CD4-positive, alpha-beta T cell (primary cell): ENCODE measurements at regions not wholly inside any gene's neighbourhood (a gene's known extent, or its start where the extent isn't known, plus 50 kb on each side); places are given as distances from the start of the nearest gene placed in this dataset.

Experiments used
- ATAC-seq: fragments of 200-7000 bp; cut with Tn5 transposase; one replicate; pipeline ENCODE4 v1.10.0; 2022; ENCODE audit warnings: mild to moderate bottlenecking; ENCODE audit not compliant: poor library complexity
- CTCF ChIA-PET: fragments of 350-600 bp; sonication (Branson Sonifier 250); formaldehyde crosslinking; loops from one replicate; lab custom pipeline; 2021; ENCODE audit warnings: antibody characterized with exemption, inconsistent platforms; lab: Charles Lee
- POLR2A ChIA-PET: fragments of 350-600 bp; sonication (Branson Sonifier 250); formaldehyde crosslinking; loops from one replicate; lab custom pipeline; 2021; ENCODE audit warnings: antibody characterized with exemption, inconsistent platforms; lab: Charles Lee
- DNase-seq, 14 experiments: peaks; one replicate each; pipeline ENCODE4 v3.0.0-alpha.2; 2013 to 2020; ENCODE audit warnings: mixed read lengths in 2 of 14
- H3K27ac ChIP-seq, 2 donors: one replicate each; pipeline versions ENCODE4 v1.5.1 to v1.7.0; 2013; ENCODE audit warnings: low read length in 2 of 2, low read depth in 1 of 2, mild to moderate bottlenecking in 1 of 2
- H3K27me3 ChIP-seq, 2 experiments: 1 replicate in 1 of 2; 2 replicates in 1 of 2; pipeline versions ENCODE4 v1.6.1 to v1.7.0; 2013; ENCODE audit warnings: low read length in 2 of 2, control low read depth in 1 of 2, mild to moderate bottlenecking in 1 of 2, moderate library complexity in 1 of 2; ENCODE audit not compliant: insufficient read depth in 2 of 2, control insufficient read depth in 1 of 2
- H3K36me3 ChIP-seq: one replicate; pipeline ENCODE4 v1.6.1; 2013; ENCODE audit warnings: low read length, control low read depth; ENCODE audit not compliant: insufficient read depth
- H3K4me1 ChIP-seq: one replicate; pipeline ENCODE4 v1.6.1; 2013; ENCODE audit warnings: low read length, control low read depth; ENCODE audit not compliant: insufficient read depth
- H3K4me3 ChIP-seq: one replicate; pipeline ENCODE4 v1.5.1; 2013; ENCODE audit warnings: mild to moderate bottlenecking, low read length, moderate library complexity
- H3K9me3 ChIP-seq, 2 experiments: 1 replicate in 1 of 2; 2 replicates in 1 of 2; pipeline versions ENCODE4 v1.6.1 to v1.7.0; 2013; ENCODE audit warnings: low read length in 2 of 2, mild to moderate bottlenecking in 2 of 2, control low read depth in 1 of 2, moderate library complexity in 1 of 2; ENCODE audit not compliant: control insufficient read depth in 1 of 2, insufficient read depth in 1 of 2
- H3K27ac Mint-ChIP-seq: one replicate; pipeline ENCODE4 v1.8.0; 2020; ENCODE audit warnings: mixed read lengths
- H3K27me3 Mint-ChIP-seq: one replicate; pipeline ENCODE4 v1.8.0; 2021; ENCODE audit warnings: mixed read lengths
- H3K36me3 Mint-ChIP-seq: one replicate; pipeline ENCODE4 v1.8.0; 2021; ENCODE audit warnings: low read depth, mixed read lengths
- H3K4me1 Mint-ChIP-seq: one replicate; pipeline ENCODE4 v1.8.0; 2021; ENCODE audit warnings: low read depth, mixed read lengths
- H3K4me3 Mint-ChIP-seq: one replicate; pipeline ENCODE4 v1.8.0; 2020; ENCODE audit warnings: mild to moderate bottlenecking, mixed read lengths
- H3K9me3 Mint-ChIP-seq: one replicate; pipeline ENCODE4 v1.8.0; 2020; ENCODE audit warnings: mixed read lengths
- CTCF ChIP-seq: fragments of 200-600 bp; IDR thresholded peaks from one replicate; pipeline ENCODE4 v1.8.0; 2022; ENCODE audit warnings: antibody characterized with exemption, mild to moderate bottlenecking
- intact Hi-C, 2 experiments: fragments of 100-400 bp; cut with DNase I in 1 of 2; cut with micrococcal nuclease in 1 of 2; formaldehyde crosslinking; loops; one replicate each; pipeline versions ENCODE4 v1.15.1 to v1.9.0; 2023 to 2025; cut with DNase I, micrococcal nuclease

DNA sequence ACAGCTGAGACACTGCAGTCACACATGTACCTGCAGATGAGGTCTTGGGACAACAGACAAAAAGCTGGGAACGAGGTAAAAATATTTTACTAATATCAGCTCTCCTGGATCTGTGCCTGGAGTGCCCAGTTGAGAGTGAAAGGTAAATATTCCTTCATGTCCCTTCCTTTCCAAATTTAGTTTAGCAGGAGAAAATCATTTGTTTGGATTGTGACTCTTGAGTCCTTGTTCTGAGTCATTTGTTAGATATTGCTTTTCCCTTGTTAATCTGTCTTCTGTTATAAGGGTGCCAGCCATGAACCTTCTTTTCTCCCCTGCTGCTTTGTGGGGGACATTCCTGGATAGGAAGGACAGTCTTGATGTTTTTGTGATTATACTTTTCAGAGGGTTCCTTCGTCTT is 329.2 kb downstream of the DSC3 start:
- H3K27ac Mint-ChIP-seq = no peak overlapping the region
- Histone ChIP-seq H3K9me3 (no peaks in the 10 kb centered on the region), H3K36me3 (no peaks in the 10 kb centered on the region), H3K27ac (no peak overlapping the region), H3K4me1 (no peaks in the 10 kb centered on the region), H3K4me3 (no peak overlapping the region), H3K27me3 (no peaks in the 10 kb centered on the region)
- H3K9me3 Mint-ChIP-seq = peaks cover 7% of the 10 kb centered on the region
- no peaks in the 10 kb centered on the region for H3K36me3 Mint-ChIP-seq
- H3K4me3 Mint-ChIP-seq = no peak overlapping the region
- ATAC-seq (no peak), DNase-seq (no peak)
- POLR2A ChIA-PET = no interaction called here
- CTCF ChIA-PET = no interaction called here
- H3K4me1 Mint-ChIP-seq = no peaks in the 10 kb centered on the region
- no peaks in the 10 kb centered on the region for H3K27me3 Mint-ChIP-seq
- TF ChIP-seq CTCF = no peak
- intact Hi-C loops = no loop called here

DNA sequence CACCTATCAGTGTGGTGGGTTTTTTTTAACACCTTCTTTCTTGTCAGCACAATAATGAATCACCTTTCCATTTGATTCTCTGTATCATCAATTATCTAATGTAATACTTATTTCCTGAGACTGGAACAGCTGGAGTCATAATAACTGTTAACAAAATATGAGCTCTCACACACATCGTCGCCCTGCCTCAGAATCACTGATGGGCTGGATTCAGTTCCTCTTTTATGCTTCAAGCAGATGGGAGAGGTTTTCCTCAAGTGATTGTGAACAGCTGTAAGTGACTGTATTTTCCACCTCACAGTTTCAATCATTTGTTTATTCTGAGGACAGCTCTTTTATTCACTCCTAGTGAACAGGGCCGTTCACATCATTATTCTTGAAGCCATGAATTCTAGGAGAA is 330.2 kb downstream of the DSC3 start:
- H3K27ac Mint-ChIP-seq = no peak overlapping the region
- intact Hi-C loops = no loop called here
- no peak for TF ChIP-seq CTCF
- H3K9me3 Mint-ChIP-seq = peaks cover 3% of the 10 kb centered on the region
- H3K27me3 ChIP-seq = no peaks in the 10 kb centered on the region
- no peak for ATAC-seq
- H3K36me3 ChIP-seq = no peaks in the 10 kb centered on the region
- H3K4me3 ChIP-seq = no peak overlapping the region
- H3K27me3 Mint-ChIP-seq = no peaks in the 10 kb centered on the region
- CTCF ChIA-PET = no interaction called here
- H3K27ac ChIP-seq = no peak overlapping the region
- no peak for DNase-seq
- POLR2A ChIA-PET = no interaction called here
- H3K4me1 Mint-ChIP-seq = no peaks in the 10 kb centered on the region
- H3K9me3 ChIP-seq = no peaks in the 10 kb centered on the region
- no peaks in the 10 kb centered on the region for H3K4me1 ChIP-seq
- H3K36me3 Mint-ChIP-seq = no peaks in the 10 kb centered on the region
- H3K4me3 Mint-ChIP-seq = no peak overlapping the region

GRCh38 chr18:30709595-30709994 is 332.9 kb downstream of the DSC3 start:
- H3K27me3 Mint-ChIP-seq = no peaks in the 10 kb centered on the region
- DNase-seq = no peak
- no peak for ATAC-seq
- H3K36me3 Mint-ChIP-seq = no peaks in the 10 kb centered on the region
- no peak overlapping the region for H3K27ac Mint-ChIP-seq
- Histone ChIP-seq H3K4me1 (no peaks in the 10 kb centered on the region), H3K27ac (no peak overlapping the region), H3K4me3 (no peak overlapping the region), H3K36me3 (no peaks in the 10 kb centered on the region), H3K9me3 (no peaks in the 10 kb centered on the region), H3K27me3 (no peaks in the 10 kb centered on the region)
- ChIA-PET CTCF (no interaction called here), POLR2A (no interaction called here)
- intact Hi-C loops = no loop called here
- no peak for TF ChIP-seq CTCF
- H3K4me3 Mint-ChIP-seq = no peak overlapping the region
- H3K4me1 Mint-ChIP-seq = no peaks in the 10 kb centered on the region
- H3K9me3 Mint-ChIP-seq = peaks cover 3% of the 10 kb centered on the region
